Common myeloid progenitor, CD34-positive (primary cell): ENCODE measurements at regions not wholly inside any gene's neighbourhood (a gene's known extent, or its start where the extent isn't known, plus 50 kb on each side); places are given as distances from the start of the nearest gene placed in this dataset.

Experiments used
- CTCF ChIA-PET: fragments of 350-600 bp; sonication (Branson Sonifier 250); formaldehyde crosslinking; loops from one replicate; lab custom pipeline; 2021; ENCODE audit warnings: antibody characterized with exemption; lab: Charles Lee
- POLR2A ChIA-PET: fragments of 350-600 bp; sonication (Branson Sonifier 250); formaldehyde crosslinking; loops from one replicate; lab custom pipeline; 2021; ENCODE audit warnings: antibody characterized with exemption; lab: Charles Lee
- DNase-seq, 3 donors: peaks; one replicate each; pipeline versions ENCODE4 v3.0.0 to v3.0.0-alpha.2; 2013
- H3K27ac ChIP-seq, 2 experiments: 1 replicate in 1 of 2; 2 replicates in 1 of 2; pipeline ENCODE4 v1.7.0; 2013; ENCODE audit warnings: inconsistent platforms in 2 of 2, low read length in 2 of 2, mild to moderate bottlenecking in 2 of 2, low read depth in 1 of 2, moderate library complexity in 1 of 2; ENCODE audit not compliant: severe bottlenecking in 2 of 2, insufficient read depth in 1 of 2, poor library complexity in 1 of 2
- H3K27me3 ChIP-seq, 5 experiments: replicated peaks in 2 of 5; 1 replicate in 3 of 5; 2 replicates in 2 of 5; pipeline versions ENCODE4 v1.6.1 to v1.7.0; 2013; ENCODE audit warnings: low read length in 4 of 5, mild to moderate bottlenecking in 2 of 5, moderate library complexity in 2 of 5, inconsistent platforms in 1 of 5; ENCODE audit not compliant: insufficient read depth in 5 of 5, control insufficient read depth in 4 of 5
- H3K36me3 ChIP-seq, 4 experiments: 1 replicate in 2 of 4; 2 replicates in 2 of 4; pipeline versions ENCODE4 v1.6.1 to v1.7.0; 2013; ENCODE audit warnings: low read length in 3 of 4, control low read depth in 1 of 4, mild to moderate bottlenecking in 1 of 4; ENCODE audit not compliant: control insufficient read depth in 4 of 4, insufficient read depth in 4 of 4
- H3K4me1 ChIP-seq, 4 experiments: 1 replicate in 3 of 4; 2 replicates in 1 of 4; pipeline versions ENCODE4 v1.6.1 to v1.7.1; 2013; ENCODE audit warnings: low read length in 3 of 4, mild to moderate bottlenecking in 3 of 4, control low read depth in 1 of 4, inconsistent platforms in 1 of 4, moderate library complexity in 1 of 4; ENCODE audit not compliant: control insufficient read depth in 4 of 4, insufficient read depth in 4 of 4; ENCODE audit errors: control extremely low read depth in 1 of 4
- H3K4me3 ChIP-seq, 7 experiments: 1 replicate in 4 of 7; 2 replicates in 3 of 7; pipeline versions ENCODE4 v1.5.1 to v1.7.0; 2013; ENCODE audit warnings: mild to moderate bottlenecking in 7 of 7, low read length in 6 of 7, moderate library complexity in 6 of 7, inconsistent platforms in 2 of 7, low read depth in 2 of 7, control low read depth in 1 of 7; ENCODE audit not compliant: insufficient read depth in 4 of 7, control insufficient read depth in 1 of 7; ENCODE audit errors: extremely low read depth in 1 of 7
- H3K9me3 ChIP-seq, 5 experiments: 1 replicate in 4 of 5; 2 replicates in 1 of 5; pipeline versions ENCODE4 v1.6.1 to v1.7.1; 2013; ENCODE audit warnings: low read length in 4 of 5, mild to moderate bottlenecking in 2 of 5, inconsistent platforms in 1 of 5, low read depth in 1 of 5, moderate library complexity in 1 of 5; ENCODE audit not compliant: control insufficient read depth in 4 of 5, insufficient read depth in 2 of 5; ENCODE audit errors: control extremely low read depth in 1 of 5
- WGBS: methylation state at CpG from one replicate; pipeline ENCODE4 v1.1.5; 2013; ENCODE audit not compliant: insufficient coverage; 5-methylcytosine and 5-hydroxymethylcytosine counted together

- ChIA-PET CTCF (no interaction called here), POLR2A (no interaction called here)
- H3K4me1 ChIP-seq, result no peaks in the 10 kb centered on the region
These were observed 505.0 kb downstream of the ELAVL2 start for GRCh38 chr9:23321049-23321448.

GRCh38 chr9:23322392-23322791 is 503.6 kb downstream of the ELAVL2 start:
- Histone ChIP-seq H3K27me3 (no peaks in the 10 kb centered on the region), H3K4me1 (no peaks in the 10 kb centered on the region), H3K36me3 (no peaks in the 10 kb centered on the region), H3K27ac (no peak overlapping the region), H3K9me3 (no peaks in the 10 kb centered on the region), H3K4me3 (no peak overlapping the region)
- WGBS, result 67% methylated on average over 2 of the region's 4 CpGs
- ChIA-PET CTCF (no interaction called here), POLR2A (no interaction called here)
- no peak for DNase-seq

More at GRCh38 chr9:23321049-23321448, 505.0 kb downstream of the ELAVL2 start:
- Histone ChIP-seq H3K9me3 (no peaks in the 10 kb centered on the region), H3K4me3 (no peak overlapping the region), H3K27me3 (no peaks in the 10 kb centered on the region), H3K27ac (no peak overlapping the region), H3K36me3 (no peaks in the 10 kb centered on the region)
- DNase-seq, result no peak
- WGBS, result 100% methylated on average over 2 of the region's 2 CpGs

- ChIA-PET CTCF (no interaction called here), POLR2A (no interaction called here)
- H3K4me1 ChIP-seq, result no peaks in the 10 kb centered on the region
- 89% methylated on average over 3 of the region's 4 CpGs for WGBS
- DNase-seq, result no peak
- no peaks in the 10 kb centered on the region for H3K9me3 ChIP-seq
- H3K4me3 ChIP-seq, result no peak overlapping the region
- no peaks in the 10 kb centered on the region for H3K27me3 ChIP-seq
- H3K36me3 ChIP-seq, result no peaks in the 10 kb centered on the region
- no peak overlapping the region for H3K27ac ChIP-seq
These were observed 501.5 kb downstream of the ELAVL2 start for GRCh38 chr9:23324511-23324910.

GRCh38 chr9:23326597-23326996 is 499.4 kb downstream of the ELAVL2 start:
- WGBS, result 95% methylated on average over 3 of the region's 3 CpGs
- Histone ChIP-seq H3K4me1 (no peaks in the 10 kb centered on the region), H3K27ac (no peak overlapping the region), H3K4me3 (no peak overlapping the region), H3K9me3 (no peaks in the 10 kb centered on the region), H3K36me3 (no peaks in the 10 kb centered on the region), H3K27me3 (no peaks in the 10 kb centered on the region)
- ChIA-PET CTCF (no interaction called here), POLR2A (no interaction called here)
- DNase-seq, result no peak

- Histone ChIP-seq H3K4me3 (no peak overlapping the region), H3K4me1 (no peaks in the 10 kb centered on the region), H3K9me3 (no peaks in the 10 kb centered on the region), H3K36me3 (no peaks in the 10 kb centered on the region), H3K27me3 (no peaks in the 10 kb centered on the region), H3K27ac (no peak overlapping the region)
- DNase-seq, result no peak
- 92% methylated on average over 2 of the region's 3 CpGs for WGBS
- ChIA-PET POLR2A (no interaction called here), CTCF (no interaction called here)
These were observed 484.7 kb downstream of the ELAVL2 start for GRCh38 chr9:23341346-23341745.

- no peak overlapping the region for H3K27ac ChIP-seq
- no CpG with 5 or more reads among the region's 1 CpG for WGBS
These were observed 483.7 kb downstream of the ELAVL2 start for GRCh38 chr9:23342291-23342690.

GRCh38 chr9:23343226-23343625 is 482.8 kb downstream of the ELAVL2 start:
- Histone ChIP-seq H3K27me3 (no peaks in the 10 kb centered on the region), H3K9me3 (no peaks in the 10 kb centered on the region), H3K36me3 (no peaks in the 10 kb centered on the region), H3K4me3 (no peak overlapping the region), H3K4me1 (no peaks in the 10 kb centered on the region), H3K27ac (no peak overlapping the region)
- POLR2A ChIA-PET, result no interaction called here
- no peak for DNase-seq
- CTCF ChIA-PET, result interaction anchor here (0.7 kb wide), 1 partner anchor 15 kb away, joined by 3 read pairs; no protein-coding TSS in a partner anchor
- no CpG with 5 or more reads among the region's 1 CpG for WGBS

More at GRCh38 chr9:23342291-23342690, 483.7 kb downstream of the ELAVL2 start:
- CTCF ChIA-PET, result no interaction called here
- Histone ChIP-seq H3K4me3 (no peak overlapping the region), H3K27me3 (no peaks in the 10 kb centered on the region), H3K4me1 (no peaks in the 10 kb centered on the region), H3K9me3 (no peaks in the 10 kb centered on the region), H3K36me3 (no peaks in the 10 kb centered on the region)
- no peak for DNase-seq
- POLR2A ChIA-PET, result no interaction called here
